Activated CD8-positive, alpha-beta memory T cell treated with anti-CD3 and anti-CD28 coated beads, Interleukin-2, amount 50 U/mL, for 48 hours (primary cell): ENCODE measurements at regions not wholly inside any gene's neighbourhood (a gene's known extent, or its start where the extent isn't known, plus 50 kb on each side); places are given as distances from the start of the nearest gene placed in this dataset.

ENCODE experiments used
- DNase-seq: peaks from one replicate; pipeline ENCODE4 v3.0.0-alpha.2; 2020

- DNase-seq: peak; percentile 42
These were observed 129.9 kb downstream of the KLF13 start for GRCh38 chr15:31456354-31457060.

GRCh38 chr15:31457161-31457560 is 130.5 kb downstream of the KLF13 start:
- DNase-seq: peak; percentile 36

GRCh38 chr15:31457631-31458526 is 131.2 kb downstream of the KLF13 start:
- peak; percentile 40 for DNase-seq

- peak; percentile 65 for DNase-seq
These were observed 132.2 kb downstream of the KLF13 start for GRCh38 chr15:31458596-31459399.

GRCh38 chr15:31459400-31459748 is 132.7 kb downstream of the KLF13 start:
- DNase-seq: no peak

GRCh38 chr15:31461375-31461774 is 134.7 kb downstream of the KLF13 start:
- DNase-seq: peak; percentile 48

GRCh38 chr15:31461911-31462480 is 135.4 kb downstream of the KLF13 start:
- DNase-seq: peak; percentile 44

- peak; percentile 35 for DNase-seq
These were observed 137.0 kb downstream of the KLF13 start for GRCh38 chr15:31463521-31464102.

GRCh38 chr15:31464216-31465082 is 137.8 kb downstream of the KLF13 start:
- peak; percentile 37 for DNase-seq

- DNase-seq: peak; percentile 43
These were observed 138.7 kb downstream of the KLF13 start for GRCh38 chr15:31465083-31465955.

GRCh38 chr15:31467361-31467760 is 140.7 kb downstream of the KLF13 start:
- DNase-seq: peak; percentile 34

GRCh38 chr15:31468911-31469785 is 142.5 kb downstream of the KLF13 start:
- DNase-seq: peak; percentile 23

GRCh38 chr15:31469786-31470525 is 143.3 kb downstream of the KLF13 start:
- peak; percentile 25 for DNase-seq

- peak; percentile 15 for DNase-seq
These were observed 144.1 kb downstream of the KLF13 start for GRCh38 chr15:31470756-31471155.

GRCh38 chr15:31471731-31472430 is 145.2 kb downstream of the KLF13 start:
- DNase-seq: peak; percentile 43

- peak; percentile 74 for DNase-seq
These were observed 146.2 kb downstream of the KLF13 start for GRCh38 chr15:31472636-31473384.

- DNase-seq: peak; percentile 54
These were observed 146.9 kb downstream of the KLF13 start for GRCh38 chr15:31473385-31474058.
